Amygdala (tissue), 56 donors: ENCODE measurements at regions not wholly inside any gene's neighbourhood (a gene's known extent, or its start where the extent isn't known, plus 50 kb on each side); places are given as distances from the start of the nearest gene placed in this dataset.

Experiments used
- DNase-seq, 56 donors: peaks; one replicate each; lab custom pipeline; 2025; lab: John Stamatoyannopoulos, UW

GRCh38 chr9:119559056-119559455, 189.8 kb upstream of the BRINP1 start:
- DNase-seq = no peak

DNA sequence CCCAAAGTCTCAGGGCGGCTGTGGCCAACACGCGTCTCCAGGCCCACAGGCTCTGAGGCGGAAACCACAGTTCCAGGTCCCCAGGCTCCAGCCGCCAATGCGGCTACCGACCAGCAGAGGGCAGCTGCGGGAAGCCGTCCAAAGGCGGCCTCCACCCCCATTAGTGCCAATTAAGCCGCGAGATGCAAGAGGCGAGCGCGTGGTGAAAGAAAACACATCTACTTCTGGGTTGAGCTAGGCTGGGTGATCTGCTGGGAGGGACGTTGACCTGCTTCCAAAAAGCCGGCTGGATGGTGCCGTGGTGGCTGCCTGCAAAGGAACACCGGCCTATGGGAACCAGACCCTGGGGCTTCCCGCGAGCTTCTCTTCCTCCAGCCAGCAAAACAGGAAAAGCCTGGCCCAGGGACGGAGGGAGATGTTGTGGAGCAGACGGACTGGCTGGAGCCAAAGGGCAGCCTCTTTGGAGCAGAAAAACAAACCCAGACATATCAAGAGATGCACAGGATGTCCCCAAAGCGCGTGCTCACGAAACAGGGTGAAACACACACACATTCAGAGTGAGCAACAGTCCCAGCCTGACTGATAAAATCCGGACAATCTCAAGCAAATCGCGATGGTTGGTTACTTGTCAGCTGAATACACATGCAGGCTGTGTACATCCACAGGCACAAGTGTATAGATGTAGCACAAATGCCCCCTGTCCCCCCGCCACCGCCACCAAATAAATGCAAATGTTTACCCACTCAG, 187.1 kb upstream of the BRINP1 start:
- DNase-seq = peak; percentile 3 to 77 (median 52)

DNA sequence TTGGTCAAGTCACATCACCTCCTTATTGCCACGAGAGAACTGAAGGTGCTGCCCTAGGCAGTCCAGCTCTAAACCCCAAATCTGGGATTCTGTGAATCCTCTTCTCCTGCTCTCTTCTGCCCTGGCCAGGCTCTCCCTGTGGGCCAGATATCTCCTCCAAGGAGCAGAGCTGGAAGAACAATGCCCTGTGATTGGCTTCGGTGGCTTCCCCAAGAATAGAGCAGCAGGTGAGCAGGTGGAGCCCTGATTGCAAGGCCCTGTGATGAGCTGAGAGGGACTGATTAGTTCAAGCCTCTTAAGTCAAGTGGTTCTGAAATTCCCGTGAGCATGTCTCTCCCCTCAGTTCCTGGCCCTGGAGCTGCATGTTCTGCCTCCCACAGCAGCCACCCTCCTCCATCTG, 175.3 kb upstream of the BRINP1 start:
- DNase-seq = no peak

GRCh38 chr9:119537138-119537537, 167.9 kb upstream of the BRINP1 start:
- no peak for DNase-seq

- no peak for DNase-seq
These were observed 164.3 kb upstream of the BRINP1 start for GRCh38 chr9:119533504-119533903.

DNA sequence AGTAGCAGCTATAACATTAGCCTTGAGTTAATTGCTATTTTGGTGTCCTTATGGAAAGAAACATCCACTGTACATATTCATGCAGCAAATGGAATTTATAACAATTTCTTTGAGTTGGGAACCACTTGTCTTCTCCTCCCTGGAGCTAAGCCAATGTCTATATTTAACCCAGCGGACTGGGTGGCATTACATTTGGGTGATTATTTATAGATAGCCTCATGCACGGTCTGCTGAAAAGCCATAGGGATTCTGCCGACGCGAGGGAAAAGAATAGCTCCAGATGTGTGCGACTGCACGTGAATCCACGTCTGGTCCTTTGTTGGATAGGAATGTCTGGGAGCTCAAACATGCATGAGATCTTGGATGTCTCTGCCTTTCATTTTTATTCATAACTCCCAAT, 157.5 kb upstream of the BRINP1 start:
- DNase-seq = peak in 4 of 56 donors; percentile 1 to 3 (median 2)

- DNase-seq = no peak
These were observed 154.3 kb upstream of the BRINP1 start for GRCh38 chr9:119523508-119523907.

GRCh38 chr9:119522381-119522780, 153.1 kb upstream of the BRINP1 start:
- DNase-seq = no peak

DNA sequence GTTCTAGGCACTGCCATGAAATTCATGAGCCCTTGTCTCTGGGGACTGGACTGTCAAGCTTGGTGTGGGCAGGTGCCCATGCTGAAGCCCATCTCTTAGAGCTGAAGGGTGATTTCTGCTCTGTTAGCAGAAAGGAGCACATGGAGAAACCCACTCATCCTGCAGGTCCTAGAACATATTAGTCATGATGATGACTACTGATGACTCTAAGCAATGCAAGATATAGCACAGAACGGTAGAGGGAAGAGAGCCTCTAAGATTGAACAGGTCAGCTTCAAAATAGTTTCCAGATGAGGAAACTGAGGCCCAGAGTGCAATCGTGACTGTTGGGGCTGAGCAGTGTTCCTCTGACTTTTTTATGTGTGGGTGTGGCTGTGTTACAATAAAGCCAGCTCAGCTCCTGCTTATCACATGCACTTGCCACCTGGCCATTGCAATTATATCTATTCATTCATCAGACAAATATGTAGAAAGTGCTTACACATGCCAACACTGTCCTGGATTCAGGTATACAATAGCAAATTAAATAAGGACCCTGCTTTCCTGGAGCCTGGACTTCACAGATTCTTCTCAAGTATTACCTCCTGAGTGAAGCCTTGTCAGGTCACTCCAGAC, 140.2 kb upstream of the BRINP1 start:
- DNase-seq = no peak

GRCh38 chr9:119501374-119501773, 132.1 kb upstream of the BRINP1 start:
- DNase-seq = no peak

DNA sequence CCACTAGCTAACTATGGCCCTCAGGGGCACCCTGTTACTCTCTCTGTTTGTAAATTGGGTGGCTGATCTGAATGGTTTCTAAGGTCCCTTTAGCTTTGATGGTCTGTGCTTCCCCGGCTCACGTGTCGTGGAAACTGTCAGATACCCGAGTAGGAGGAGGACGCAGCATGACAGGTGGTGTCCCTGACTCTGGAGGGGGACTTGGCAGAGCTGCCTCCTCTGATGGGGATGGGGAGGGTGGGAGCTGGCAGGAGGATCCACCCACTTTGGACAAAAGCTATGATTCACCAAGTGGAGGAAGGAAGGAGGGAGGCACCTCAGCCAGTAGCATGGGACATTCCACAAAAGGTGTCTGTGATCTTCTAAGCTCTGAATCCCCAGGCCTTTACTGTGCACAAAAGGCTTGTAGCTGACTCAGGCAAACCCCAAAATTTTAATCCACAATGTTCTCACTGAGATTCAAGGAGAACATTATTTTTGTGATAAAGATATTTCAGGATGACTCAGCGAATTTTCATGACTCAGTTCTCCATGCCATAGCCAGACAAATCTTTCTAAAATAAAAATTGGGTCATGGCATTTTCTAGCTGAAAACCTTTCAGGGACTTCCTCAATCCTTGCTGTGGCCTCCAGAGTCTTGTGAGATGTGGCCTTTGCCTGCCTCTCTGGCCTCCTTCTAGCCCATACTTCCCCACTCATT, 131.0 kb upstream of the BRINP1 start:
- DNase-seq = no peak

DNA sequence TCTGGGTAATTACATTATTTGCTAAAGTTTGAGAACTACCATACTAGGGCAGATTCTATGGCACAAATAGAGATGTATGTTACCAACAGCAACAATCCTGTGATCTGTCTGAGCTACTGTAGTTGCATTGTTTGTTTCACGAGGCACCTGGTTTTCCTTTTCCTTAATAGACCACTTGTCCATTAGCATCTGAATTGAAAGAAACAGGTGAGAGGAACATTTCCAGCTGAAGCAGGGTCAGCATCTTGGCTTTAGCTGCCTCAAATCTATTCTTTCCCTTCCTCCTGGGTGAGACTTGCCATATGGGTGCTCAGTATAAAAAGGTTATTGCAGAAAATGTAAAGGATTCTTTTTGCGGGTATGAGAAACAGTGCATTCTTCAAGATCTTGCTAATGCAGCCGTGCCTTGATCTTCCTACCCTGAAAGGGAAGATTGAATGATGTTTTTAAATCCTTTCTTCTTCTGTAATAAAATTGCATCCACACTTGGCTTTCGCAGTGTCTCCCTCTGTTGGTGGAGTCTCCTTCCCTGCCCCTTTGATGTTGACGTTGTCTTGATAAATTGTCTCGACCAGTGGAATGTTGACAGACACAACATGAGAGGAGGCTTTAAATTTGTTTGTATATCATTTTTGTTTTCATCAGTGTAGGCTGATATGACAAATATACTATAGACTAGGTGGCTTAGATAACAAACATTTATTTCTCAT, 118.0 kb upstream of the BRINP1 start:
- no peak for DNase-seq

DNA sequence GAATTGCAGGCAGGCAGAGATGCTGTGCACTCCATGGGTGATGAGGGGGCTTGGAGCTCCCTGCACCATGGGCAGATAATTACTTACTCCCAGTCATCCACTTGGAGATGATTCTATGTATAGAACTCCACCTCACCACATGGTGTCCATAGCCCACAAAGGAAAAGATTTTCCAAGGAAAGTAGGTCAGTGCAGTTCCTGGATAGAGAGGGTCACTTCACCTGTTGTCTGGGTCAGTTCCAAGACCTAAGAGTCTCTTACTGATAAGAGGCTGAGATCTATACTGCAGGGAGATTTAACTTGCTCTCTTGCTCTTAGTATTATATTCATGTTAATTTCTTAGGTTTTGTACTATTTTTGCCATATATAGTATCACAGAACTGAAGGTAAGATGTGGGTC, 113.9 kb upstream of the BRINP1 start:
- no peak for DNase-seq

GRCh38 chr9:119477197-119477596, 108.0 kb upstream of the BRINP1 start:
- DNase-seq = no peak

- no peak for DNase-seq
These were observed 88.8 kb upstream of the BRINP1 start for GRCh38 chr9:119458068-119458467.

DNA sequence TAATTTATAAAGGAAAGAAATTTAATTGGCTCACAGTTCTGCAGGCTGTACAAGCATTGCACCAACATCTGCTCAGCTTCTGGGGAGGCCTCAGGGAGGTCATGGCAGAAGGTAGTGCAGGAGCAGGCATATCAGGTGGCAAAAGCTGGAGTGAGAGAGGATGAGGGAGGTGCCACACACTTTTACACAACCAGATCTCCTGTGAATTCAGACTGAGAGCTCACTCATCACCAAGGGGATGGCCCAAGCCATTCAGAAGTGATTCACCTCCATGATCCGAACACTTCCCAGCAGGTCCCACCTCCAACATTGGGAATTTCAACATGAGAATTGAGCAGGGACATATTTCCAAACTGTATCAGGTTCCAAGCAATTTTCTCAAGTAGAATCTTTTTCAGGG, 84.7 kb upstream of the BRINP1 start:
- no peak for DNase-seq

DNA sequence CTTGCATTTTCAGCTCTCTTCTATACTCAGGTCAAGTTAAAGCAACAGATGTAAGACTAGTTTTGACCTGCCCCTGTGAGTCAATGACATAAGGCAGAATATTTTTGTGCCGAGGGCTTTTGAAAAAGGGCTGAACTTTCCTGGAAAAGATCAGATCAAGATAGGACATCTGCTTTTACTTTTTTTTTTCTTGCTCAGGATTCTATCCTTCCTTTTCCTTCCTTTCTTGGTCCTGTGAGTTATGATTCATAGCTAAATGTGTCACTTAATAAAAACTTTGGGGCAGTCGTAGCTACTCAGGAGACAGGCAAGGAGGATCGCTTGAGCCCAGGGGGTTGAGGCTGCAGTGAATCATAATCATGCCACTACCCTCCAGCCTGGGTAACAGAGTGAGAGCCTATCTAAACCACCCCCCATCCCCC, 84.3 kb upstream of the BRINP1 start:
- DNase-seq = no peak

DNA sequence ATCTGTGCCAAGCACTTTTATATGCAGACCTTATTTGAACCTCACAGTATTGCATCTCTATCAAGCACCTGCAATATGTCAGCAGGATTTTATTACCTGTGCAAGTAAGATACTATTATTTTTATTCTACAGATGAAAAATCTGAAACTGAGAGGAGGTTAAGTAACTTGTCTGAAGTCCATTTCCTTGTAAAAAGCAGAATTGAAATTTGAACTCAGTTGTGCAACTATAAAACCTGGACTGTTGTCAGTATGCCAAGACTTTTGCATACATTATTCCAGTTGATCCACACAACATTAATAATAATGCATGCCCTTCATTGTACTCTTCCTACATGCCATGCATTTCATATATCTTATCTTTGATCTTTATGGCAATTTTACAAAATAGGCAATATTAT, 82.2 kb upstream of the BRINP1 start:
- DNase-seq = no peak

DNA sequence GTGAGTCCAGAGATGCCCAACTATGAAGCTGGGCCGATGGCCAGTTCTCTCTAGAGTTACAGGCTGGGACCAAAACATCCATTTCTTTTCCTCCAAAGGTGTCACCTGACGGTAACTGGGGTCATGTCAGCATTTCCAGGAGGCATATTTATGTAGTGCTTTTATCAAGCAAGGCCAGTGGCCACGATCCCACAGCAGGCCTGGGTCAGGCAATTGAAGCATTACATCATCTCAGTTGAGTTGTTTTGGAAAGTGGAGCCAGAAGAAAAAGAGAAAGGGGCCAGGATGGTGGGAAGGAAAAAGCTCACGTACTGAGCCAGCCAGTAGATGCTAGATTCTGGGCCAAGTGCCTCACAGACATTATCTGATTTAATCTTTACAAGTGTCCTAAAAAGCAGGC, 73.9 kb upstream of the BRINP1 start:
- no peak for DNase-seq

- no peak for DNase-seq
These were observed 72.6 kb upstream of the BRINP1 start for GRCh38 chr9:119441832-119442231.

GRCh38 chr9:119441338-119441737, 72.1 kb upstream of the BRINP1 start:
- DNase-seq = no peak
